Frontal cortex (tissue), 3 donors: ENCODE measurements at regions not wholly inside any gene's neighbourhood (a gene's known extent, or its start where the extent isn't known, plus 50 kb on each side); places are given as distances from the start of the nearest gene placed in this dataset.

ENCODE experiments used
- DNase-seq, 2 donors: peaks; one replicate each; pipeline ENCODE4 v3.0.0; 2012; ENCODE audit warnings: low spot score in 2 of 2
- FAIRE-seq: peaks from 2 replicates; lab custom pipeline; 2012; peaks lifted over from hg19 to GRCh38; lab: Jason Lieb, UNC
- donor health status: control.
- donor health status: control.
- donor health status: control.

DNA sequence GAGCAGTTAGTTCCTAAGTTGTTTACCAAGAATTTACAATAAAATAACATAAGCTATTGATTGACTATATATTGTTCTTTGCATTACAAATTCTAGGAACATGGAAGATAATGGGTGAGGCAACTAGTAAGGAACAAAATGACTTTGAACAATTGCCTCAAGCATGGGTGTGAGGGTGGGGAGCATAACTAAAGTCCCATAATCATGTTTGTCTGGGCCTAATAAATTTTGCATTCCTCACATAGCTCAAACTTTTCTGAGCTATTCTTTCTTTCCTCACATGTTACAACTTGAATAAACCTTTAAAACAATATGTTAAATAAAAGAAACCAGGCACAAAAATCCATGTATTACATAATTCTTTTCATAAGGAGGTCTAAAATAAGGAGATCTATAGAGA is 1066.1 kb downstream of the NR2F1-AS1 start:
- FAIRE-seq: no peak
- DNase-seq: no peak

GRCh38 chr5:92513067-92513466 is 1068.0 kb downstream of the NR2F1-AS1 start:
- no peak for DNase-seq
- no peak for FAIRE-seq

DNA sequence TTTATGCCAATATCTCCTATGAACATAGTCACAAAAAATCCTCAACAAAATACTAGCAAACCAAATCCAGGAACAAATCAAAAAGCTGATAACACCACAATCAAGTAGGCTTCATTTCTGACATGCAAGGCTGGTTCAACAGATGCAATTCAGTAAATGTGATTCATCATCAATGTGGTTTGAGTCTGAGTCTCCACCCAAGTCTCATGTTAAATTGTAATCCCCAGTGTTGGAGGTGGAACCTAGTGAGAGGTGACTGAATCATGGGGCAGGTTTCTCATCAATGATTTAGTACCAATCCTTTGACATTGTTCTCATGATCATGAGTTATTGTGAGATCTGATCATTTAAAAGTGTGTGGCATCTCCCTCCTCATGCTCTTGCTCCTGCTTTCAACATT is 1072.7 kb downstream of the NR2F1-AS1 start:
- no peak for DNase-seq
- no peak for FAIRE-seq

- no peak for FAIRE-seq
- DNase-seq: no peak
Observed at GRCh38 chr5:92505925-92506324, 1075.1 kb downstream of the NR2F1-AS1 start.

GRCh38 chr5:92505145-92505544 is 1075.9 kb downstream of the NR2F1-AS1 start:
- FAIRE-seq (peak; percentile 3), DNase-seq (no peak)

GRCh38 chr5:92504346-92504745 is 1076.7 kb downstream of the NR2F1-AS1 start:
- FAIRE-seq: no peak
- DNase-seq: no peak

DNA sequence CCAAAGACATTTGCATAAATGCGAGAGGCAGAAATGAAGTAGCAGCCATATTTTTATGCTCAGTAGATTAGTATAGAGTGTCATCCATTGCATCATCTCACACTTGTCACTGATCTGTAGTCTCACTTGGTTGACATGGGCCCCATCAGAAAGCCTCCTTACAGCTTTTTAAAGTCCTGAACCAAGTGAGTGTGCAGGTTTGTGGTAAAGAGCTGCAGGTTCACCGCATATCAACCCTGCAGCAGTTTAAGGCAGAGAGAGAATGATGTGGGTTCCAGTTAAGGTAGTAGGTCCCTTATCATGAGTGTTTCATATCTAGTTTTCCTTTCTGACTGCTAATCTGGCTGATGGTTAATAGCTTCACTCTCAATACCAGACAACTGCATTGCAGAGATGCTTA is 1080.3 kb downstream of the NR2F1-AS1 start:
- FAIRE-seq: no peak

DNA sequence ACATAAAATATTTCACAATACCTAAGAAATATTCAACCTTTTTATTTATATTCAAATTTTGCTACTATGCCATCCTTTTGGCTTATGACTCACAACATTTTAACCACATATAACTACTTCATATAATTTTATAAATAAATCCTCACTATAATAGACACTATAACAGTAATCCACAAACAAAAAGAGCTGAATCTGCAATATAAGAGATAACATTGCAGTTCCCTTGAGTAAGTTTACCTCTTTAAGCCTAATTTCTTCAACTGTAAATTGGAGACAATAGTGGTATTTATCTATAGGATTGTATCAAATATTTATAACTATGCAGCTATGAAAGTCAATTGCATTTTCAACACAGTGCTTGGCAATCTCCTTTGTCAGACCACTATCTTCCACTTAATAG is 1084.5 kb downstream of the NR2F1-AS1 start:
- DNase-seq (no peak), FAIRE-seq (no peak)

More for the DNA sequence above, 1080.3 kb downstream of the NR2F1-AS1 start:
- DNase-seq: no peak

DNA sequence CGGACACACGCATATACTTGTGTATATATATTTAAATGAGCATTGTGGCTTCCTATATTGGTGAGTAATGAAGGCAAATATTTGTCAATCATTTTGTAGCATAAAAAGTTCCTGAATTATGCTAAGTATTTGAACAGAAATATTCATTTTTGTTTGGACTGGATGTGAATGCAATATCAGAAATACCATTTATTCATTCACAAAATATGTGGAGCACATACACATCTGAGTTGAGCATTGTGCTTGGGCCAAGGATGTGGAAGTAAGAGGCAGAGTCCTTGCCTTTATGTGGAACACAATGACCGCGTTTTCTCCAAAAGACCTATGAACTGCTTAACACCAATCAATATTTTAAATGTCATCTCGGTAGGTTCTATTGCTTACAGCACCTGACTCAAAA is 1086.5 kb downstream of the NR2F1-AS1 start:
- FAIRE-seq (no peak), DNase-seq (no peak)

- no peak for FAIRE-seq
- DNase-seq: no peak
Observed at GRCh38 chr5:92492908-92493307, 1088.1 kb downstream of the NR2F1-AS1 start.

DNA sequence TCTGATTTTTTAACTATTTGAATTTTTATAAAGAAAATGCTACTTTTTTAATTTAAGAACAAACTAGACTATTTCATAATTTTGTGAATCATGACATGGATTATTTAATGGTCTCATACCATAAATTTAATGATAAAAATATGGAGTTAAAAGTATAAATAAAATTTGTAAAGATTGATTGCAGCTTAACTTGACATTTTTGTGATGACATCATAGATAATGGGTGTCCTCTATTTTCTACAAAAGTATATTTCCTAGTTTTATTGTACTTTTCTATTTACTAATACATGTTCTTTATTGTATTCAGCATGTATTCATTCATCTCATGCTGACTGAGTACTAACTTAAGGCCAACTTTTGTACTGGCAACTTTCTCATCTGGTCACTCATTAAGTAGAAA is 1096.5 kb downstream of the NR2F1-AS1 start:
- no peak for DNase-seq
- peak; percentile 64 for FAIRE-seq

DNA sequence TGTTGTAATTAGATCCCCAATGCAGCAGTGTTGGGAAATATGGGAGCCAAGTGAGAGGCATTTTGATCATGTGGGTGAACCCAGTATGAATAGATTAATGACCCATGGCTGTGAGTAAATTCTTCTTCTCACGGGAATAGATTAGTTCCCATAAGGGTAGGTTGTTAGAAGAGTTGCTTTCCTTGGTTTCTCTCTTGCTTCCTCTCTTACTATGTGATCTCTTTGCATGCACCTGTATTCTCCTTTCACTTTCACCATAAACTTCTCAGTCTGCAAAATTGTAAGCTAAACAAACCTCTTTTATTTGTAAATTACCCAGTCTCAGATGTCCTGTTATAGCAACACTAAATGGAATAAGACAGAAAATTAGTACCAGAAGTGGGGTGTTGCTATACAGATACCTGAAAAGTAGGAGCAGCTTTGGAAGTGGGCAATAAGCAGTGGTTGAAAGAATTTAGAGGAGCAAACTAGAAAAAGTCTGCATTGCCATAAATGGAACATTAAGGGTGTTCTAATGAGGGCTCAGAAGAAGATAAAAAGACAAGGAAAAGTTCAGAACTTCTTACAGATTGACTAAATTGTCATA is 1090.0 kb upstream of the ARRDC3 start:
- no peak for FAIRE-seq
- DNase-seq: no peak

DNA sequence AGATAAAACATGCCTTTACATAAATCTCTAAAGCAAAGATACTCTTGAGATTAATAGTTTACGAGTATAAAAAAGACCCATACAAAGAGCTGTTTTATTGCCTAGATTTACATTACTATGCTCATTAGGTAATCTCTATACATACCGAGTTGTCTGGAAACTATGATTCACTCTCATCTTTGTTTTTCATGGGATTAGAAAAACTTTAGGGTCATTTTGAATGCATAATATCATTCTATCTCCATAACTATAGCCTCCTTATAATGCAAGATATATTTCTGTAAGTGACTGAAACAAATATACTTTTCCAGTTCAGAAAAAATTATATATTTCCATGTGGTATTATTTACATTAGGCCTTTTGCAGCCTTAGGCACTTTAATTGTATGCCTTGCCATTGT is 1088.7 kb upstream of the ARRDC3 start:
- no peak for FAIRE-seq

GRCh38 chr5:92470770-92471169 is 1087.7 kb upstream of the ARRDC3 start:
- DNase-seq: no peak
- FAIRE-seq: no peak

More for the DNA sequence above, 1088.7 kb upstream of the ARRDC3 start:
- DNase-seq: no peak

DNA sequence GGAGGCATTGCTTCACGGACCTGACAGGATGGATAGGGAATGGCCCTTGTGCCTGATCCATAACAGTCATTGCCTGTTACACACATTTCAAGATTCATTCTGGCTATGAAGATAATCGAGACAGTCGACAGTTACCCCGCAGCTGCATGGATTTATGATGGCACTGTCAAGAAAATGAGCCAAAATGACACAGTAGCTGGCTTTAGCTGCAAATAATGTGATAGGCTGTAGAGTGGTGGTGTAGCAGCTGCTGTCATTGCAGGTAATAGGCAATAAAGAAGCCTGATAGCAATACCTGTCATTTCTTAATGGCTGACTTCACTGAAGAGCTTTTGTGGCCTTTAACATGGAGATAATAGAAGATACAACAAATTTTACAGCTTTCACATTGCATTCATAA is 1085.2 kb upstream of the ARRDC3 start:
- FAIRE-seq (no peak), DNase-seq (no peak)

- FAIRE-seq (no peak), DNase-seq (no peak)
Observed at GRCh38 chr5:92467695-92468094, 1084.6 kb upstream of the ARRDC3 start.

DNA sequence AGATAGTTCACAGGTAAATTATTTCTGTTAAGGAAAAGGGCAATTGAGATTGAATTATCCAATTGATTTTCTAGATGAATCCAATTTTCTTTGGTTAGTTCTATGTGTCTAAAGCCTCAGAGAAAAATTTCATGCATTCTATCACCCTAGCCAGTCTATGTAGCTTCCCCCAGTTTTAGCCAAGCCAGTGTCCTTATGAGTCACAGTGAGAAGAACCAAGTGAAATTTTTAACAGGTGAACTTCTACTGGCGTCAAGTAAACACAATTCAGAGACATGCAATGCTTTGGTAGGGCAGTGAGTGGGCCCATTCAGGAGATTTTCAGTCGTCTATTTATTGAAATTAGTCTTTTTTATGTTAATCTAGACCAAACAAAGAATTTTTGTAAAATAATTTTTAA is 1077.4 kb upstream of the ARRDC3 start:
- FAIRE-seq: no peak

DNA sequence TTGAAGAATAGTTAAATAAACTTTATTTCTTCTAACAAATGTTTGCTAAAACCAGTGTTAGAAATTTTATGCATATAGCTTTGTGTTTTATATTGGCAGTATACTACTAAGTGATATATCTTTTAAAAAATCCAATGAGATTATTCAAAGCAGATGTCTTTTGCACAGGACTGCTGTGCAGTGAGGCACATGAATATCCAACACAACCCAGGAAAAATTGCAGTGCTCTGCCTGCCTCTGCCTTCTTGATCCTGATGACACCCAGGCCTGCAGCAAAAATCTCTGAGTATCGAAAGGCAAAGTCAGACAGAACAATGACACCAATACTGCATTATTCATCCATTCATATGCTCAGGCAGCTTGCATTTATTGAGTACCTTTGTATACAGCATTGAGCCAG is 1076.5 kb upstream of the ARRDC3 start:
- no peak for FAIRE-seq
- DNase-seq: no peak

More for the DNA sequence above, 1077.4 kb upstream of the ARRDC3 start:
- no peak for DNase-seq

DNA sequence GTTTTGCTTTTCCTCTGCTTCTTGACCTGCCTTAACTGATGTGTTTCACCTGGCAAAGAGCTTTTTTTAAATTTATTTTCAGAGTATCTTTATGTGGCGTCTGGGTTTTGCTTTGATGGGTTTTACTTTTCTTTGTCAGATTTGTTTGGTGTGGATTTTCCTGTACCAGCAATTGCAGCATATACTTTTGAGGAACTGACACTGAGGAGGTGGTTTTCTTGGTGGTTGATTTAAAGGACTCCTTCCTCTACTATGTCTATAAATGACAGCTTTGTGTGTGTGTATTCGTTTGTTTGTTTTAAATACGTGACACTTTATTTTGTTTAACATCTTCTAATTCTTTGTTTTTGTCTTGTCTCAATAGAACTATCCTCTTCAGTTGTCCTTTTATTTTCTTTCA is 1071.9 kb upstream of the ARRDC3 start:
- FAIRE-seq (no peak), DNase-seq (no peak)

DNA sequence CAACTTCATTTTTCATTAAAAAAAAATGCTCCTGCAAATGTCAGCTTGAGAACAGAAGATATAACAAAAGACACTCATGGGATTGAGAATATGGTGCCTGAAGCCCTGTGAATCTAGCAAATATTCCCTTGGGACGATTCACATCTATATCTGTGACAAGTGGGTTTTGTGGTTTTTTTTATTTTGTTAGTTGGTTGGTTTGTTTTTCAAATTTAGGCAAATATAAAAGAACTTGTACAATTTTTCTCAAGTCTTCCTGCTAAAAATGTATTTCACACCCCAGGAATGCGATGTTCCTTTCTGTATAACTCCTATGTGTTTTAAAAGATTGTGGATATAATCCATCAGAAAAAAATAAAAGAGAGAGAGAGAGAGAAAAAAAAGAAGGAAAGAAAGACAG is 1061.8 kb upstream of the ARRDC3 start:
- no peak for DNase-seq
- FAIRE-seq: no peak

DNA sequence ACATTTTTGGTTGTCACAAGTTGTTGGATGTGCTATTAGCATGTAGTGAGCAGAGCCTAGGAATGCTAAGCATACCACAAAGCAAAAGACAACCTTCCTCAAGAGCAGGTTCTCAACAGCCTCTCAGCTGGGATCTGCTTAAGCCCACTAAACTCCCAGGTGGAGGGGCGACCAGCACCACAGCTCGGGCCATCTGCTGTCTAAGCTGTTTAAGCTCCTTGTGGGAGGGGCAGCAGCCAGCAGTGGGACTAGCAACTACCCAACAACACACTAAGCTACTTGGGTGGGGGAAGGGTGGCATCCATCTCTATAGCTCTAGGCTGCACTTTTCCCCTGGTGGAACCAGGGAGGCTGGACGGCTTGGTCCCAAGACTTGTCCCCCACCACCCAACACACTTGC is 1052.7 kb upstream of the ARRDC3 start:
- no peak for DNase-seq

GRCh38 chr5:92429646-92430045 is 1046.5 kb upstream of the ARRDC3 start:
- FAIRE-seq: no peak
- no peak for DNase-seq

More for the DNA sequence above, 1052.7 kb upstream of the ARRDC3 start:
- no peak for FAIRE-seq
